OCI-LY1 (cell line): ENCODE measurements at regions not wholly inside any gene's neighbourhood (a gene's known extent, or its start where the extent isn't known, plus 50 kb on each side); places are given as distances from the start of the nearest gene placed in this dataset.

Experiments used
- H2AFZ ChIP-seq: fragments of 200-600 bp; sonication (generic), shearing (Covaris generic); 2 replicates; pipeline ENCODE4 v1.6.0; 2014; ENCODE audit warnings: antibody characterized with exemption, mild to moderate bottlenecking, low read length
- H3F3A ChIP-seq: fragments of 200-600 bp; sonication (generic), shearing (Covaris generic); 2 replicates; pipeline ENCODE4 v1.6.0; 2014; ENCODE audit warnings: mild to moderate bottlenecking, antibody characterized with exemption, low read length, moderate library complexity; ENCODE audit not compliant: insufficient read depth
- H3K27ac ChIP-seq: fragments of 200-600 bp; sonication (generic); 2 replicates; pipeline ENCODE4 v1.5.1; 2014; ENCODE audit warnings: low read length, mixed run types, mild to moderate bottlenecking, low read depth; ENCODE audit not compliant: poor library complexity, severe bottlenecking
- H3K27me3 ChIP-seq: fragments of 200-600 bp; sonication (generic); 2 replicates; pipeline ENCODE4 v1.6.0; 2014; ENCODE audit warnings: antibody characterized with exemption, mild to moderate bottlenecking, low read length, moderate library complexity; ENCODE audit not compliant: insufficient read depth
- H3K36me3 ChIP-seq: fragments of 200-600 bp; sonication (generic); 2 replicates; pipeline ENCODE4 v1.6.1; 2014; ENCODE audit warnings: mild to moderate bottlenecking, antibody characterized with exemption, low read length, moderate library complexity, mixed read lengths; ENCODE audit not compliant: insufficient read depth
- H3K4me1 ChIP-seq: fragments of 200-600 bp; sonication (generic); 2 replicates; pipeline ENCODE4 v1.5.1; 2014; ENCODE audit warnings: mild to moderate bottlenecking, low read length, moderate library complexity; ENCODE audit not compliant: insufficient read depth, severe bottlenecking
- H3K4me2 ChIP-seq: fragments of 200-600 bp; sonication (generic), shearing (Covaris generic); 2 replicates; pipeline ENCODE4 v1.6.1; 2014; ENCODE audit warnings: low read length
- H3K4me3 ChIP-seq: fragments of 200-600 bp; sonication (generic); 2 replicates; pipeline ENCODE4 v1.5.1; 2014; ENCODE audit warnings: low read length, low read depth, mild to moderate bottlenecking, mixed read lengths; ENCODE audit not compliant: poor library complexity, severe bottlenecking
- H3K79me2 ChIP-seq: fragments of 200-600 bp; shearing (Covaris generic); 2 replicates; pipeline ENCODE4 v1.6.1; 2016; ENCODE audit warnings: mixed run types, low read length, mixed read lengths; ENCODE audit not compliant: insufficient read depth
- H3K9ac ChIP-seq: fragments of 200-600 bp; sonication (generic), shearing (Covaris generic); 2 replicates; pipeline ENCODE4 v1.6.1; 2014; ENCODE audit warnings: mild to moderate bottlenecking, low read length, mixed read lengths
- H3K9me2 ChIP-seq: fragments of 200-600 bp; sonication (generic), shearing (Covaris generic); 2 replicates; pipeline ENCODE4 v1.6.1; 2014; ENCODE audit warnings: low read depth, mild to moderate bottlenecking, low read length, mixed read lengths
- H3K9me3 ChIP-seq: fragments of 200-600 bp; shearing (Covaris generic); 2 replicates; pipeline ENCODE4 v1.6.1; 2014; ENCODE audit warnings: low read length, mixed read lengths
- H4K20me1 ChIP-seq: fragments of 200-600 bp; sonication (generic), shearing (Covaris generic); 2 replicates; pipeline ENCODE4 v1.6.0; 2016; ENCODE audit warnings: mild to moderate bottlenecking, low read length; ENCODE audit not compliant: insufficient read depth
- CTCF ChIP-seq: fragments of 200-600 bp; sonication (generic), shearing (Covaris generic); IDR thresholded peaks from 2 replicates; pipeline ENCODE4 v1.5.1; 2017; ENCODE audit warnings: mild to moderate bottlenecking, antibody characterized with exemption, low read length, moderate library complexity, mixed read lengths
- EZH2 ChIP-seq: fragments of 200-600 bp; sonication (generic), shearing (Covaris generic); IDR thresholded peaks from 2 replicates; pipeline ENCODE4 v1.8.0; 2017; ENCODE audit warnings: borderline replicate concordance, mixed run types, mild to moderate bottlenecking, antibody characterized with exemption, low read length, moderate library complexity, mixed read lengths

- H3K4me2 ChIP-seq = no peak overlapping the region
Measured at GRCh38 chr1:4000811-4001251, 100.8 kb upstream of the C1orf174 start.

GRCh38 chr1:4001461-4001860 is 101.4 kb upstream of the C1orf174 start:
- Histone ChIP-seq H3K4me3 (no peak overlapping the region), H4K20me1 (no peaks in the 10 kb centered on the region), H3K9ac (no peak overlapping the region), H3K27me3 (no peaks in the 10 kb centered on the region), H2AFZ (no peak overlapping the region), H3F3A (peaks cover 5% of the 10 kb centered on the region), H3K4me1 (peaks cover 37% of the 10 kb centered on the region), H3K79me2 (no peaks in the 10 kb centered on the region), H3K27ac (no peak overlapping the region), H3K36me3 (no peaks in the 10 kb centered on the region), H3K9me2 (no peaks in the 10 kb centered on the region), H3K9me3 (no peaks in the 10 kb centered on the region), H3K4me2 (no peak overlapping the region)
- no peak for TF ChIP-seq EZH2
- no peak for TF ChIP-seq CTCF

More at GRCh38 chr1:4000811-4001251, 100.8 kb upstream of the C1orf174 start:
- H3K4me1 ChIP-seq = peaks cover 32% of the 10 kb centered on the region
- H4K20me1 ChIP-seq = no peaks in the 10 kb centered on the region
- no peaks in the 10 kb centered on the region for H3F3A ChIP-seq
- no peak for TF ChIP-seq EZH2
- TF ChIP-seq CTCF = no peak
- H3K79me2 ChIP-seq = no peaks in the 10 kb centered on the region
- H3K9me3 ChIP-seq = no peaks in the 10 kb centered on the region
- no peaks in the 10 kb centered on the region for H3K27me3 ChIP-seq
- no peaks in the 10 kb centered on the region for H3K36me3 ChIP-seq
- no peak overlapping the region for H2AFZ ChIP-seq
- H3K4me3 ChIP-seq = no peak overlapping the region
- H3K27ac ChIP-seq = no peak overlapping the region
- H3K9ac ChIP-seq = no peak overlapping the region
- no peaks in the 10 kb centered on the region for H3K9me2 ChIP-seq

GRCh38 chr1:4002061-4002521 is 102.0 kb upstream of the C1orf174 start:
- H3K9me2 ChIP-seq = no peaks in the 10 kb centered on the region
- H3K4me2 ChIP-seq = no peak overlapping the region
- no peak overlapping the region for H3K4me3 ChIP-seq
- no peak overlapping the region for H2AFZ ChIP-seq
- H3K27ac ChIP-seq = no peak overlapping the region
- TF ChIP-seq CTCF (no peak), EZH2 (no peak)
- no peak overlapping the region for H3K9ac ChIP-seq
- no peaks in the 10 kb centered on the region for H4K20me1 ChIP-seq
- peaks cover 10% of the 10 kb centered on the region for H3F3A ChIP-seq
- no peaks in the 10 kb centered on the region for H3K27me3 ChIP-seq
- no peaks in the 10 kb centered on the region for H3K9me3 ChIP-seq
- no peaks in the 10 kb centered on the region for H3K36me3 ChIP-seq
- peaks cover 42% of the 10 kb centered on the region for H3K4me1 ChIP-seq
- no peaks in the 10 kb centered on the region for H3K79me2 ChIP-seq
